MM.1S (cell line): ENCODE measurements at regions not wholly inside any gene's neighbourhood (a gene's known extent, or its start where the extent isn't known, plus 50 kb on each side); places are given as distances from the start of the nearest gene placed in this dataset.

Experiments used
- DNase-seq: peaks from one replicate; pipeline ENCODE4 v3.0.0-alpha.2; 2015
- H2AFZ ChIP-seq: fragments of 300-600 bp; sonication (generic); 2 replicates; pipeline ENCODE4 v1.6.0; 2016; ENCODE audit warnings: antibody characterized with exemption, low read length
- H3F3A ChIP-seq: fragments of 300-600 bp; sonication (generic); 2 replicates; pipeline ENCODE4 v1.6.1; 2016; ENCODE audit warnings: mild to moderate bottlenecking, antibody characterized with exemption, low read length, moderate library complexity, mixed read lengths; ENCODE audit not compliant: insufficient read depth
- H3K27ac ChIP-seq: fragments of 300-600 bp; sonication (generic); 2 replicates; pipeline ENCODE4 v1.5.1; 2016; ENCODE audit warnings: mild to moderate bottlenecking, low read length
- H3K27me3 ChIP-seq: fragments of 300-600 bp; sonication (generic); replicated peaks from 2 replicates; pipeline ENCODE4 v1.6.0; 2016; ENCODE audit warnings: low read length; ENCODE audit not compliant: insufficient read depth
- H3K36me3 ChIP-seq: fragments of 300-600 bp; sonication (generic); replicated peaks from 2 replicates; pipeline ENCODE4 v1.6.1; 2016; ENCODE audit warnings: mild to moderate bottlenecking, low read length, mixed read lengths; ENCODE audit not compliant: insufficient read depth
- H3K4me1 ChIP-seq: fragments of 300-600 bp; sonication (generic); 2 replicates; pipeline ENCODE4 v1.6.1; 2016; ENCODE audit warnings: low read length, mixed read lengths
- H3K4me2 ChIP-seq: fragments of 300-600 bp; sonication (generic); 2 replicates; pipeline ENCODE4 v1.6.0; 2016; ENCODE audit warnings: low read depth, low read length
- H3K4me3 ChIP-seq: fragments of 300-600 bp; sonication (generic); 2 replicates; pipeline ENCODE4 v1.5.1; 2016; ENCODE audit warnings: low read length, mixed read lengths
- H3K79me2 ChIP-seq: fragments of 300-600 bp; sonication (generic); 2 replicates; pipeline ENCODE4 v1.6.1; 2016; ENCODE audit warnings: mixed run types, low read length, mixed read lengths
- H3K9ac ChIP-seq: fragments of 300-600 bp; sonication (generic); 2 replicates; pipeline ENCODE4 v1.6.1; 2016; ENCODE audit warnings: low read length, mixed read lengths
- H3K9me2 ChIP-seq: fragments of 300-600 bp; sonication (generic); replicated peaks from 2 replicates; pipeline ENCODE4 v1.6.1; 2016; ENCODE audit warnings: mild to moderate bottlenecking, low read length, mixed read lengths; ENCODE audit not compliant: insufficient read depth
- H3K9me3 ChIP-seq: fragments of 300-600 bp; sonication (generic); replicated peaks from 2 replicates; pipeline ENCODE4 v1.6.1; 2016; ENCODE audit warnings: mild to moderate bottlenecking, low read length, mixed read lengths; ENCODE audit not compliant: insufficient read depth
- H4K20me1 ChIP-seq: fragments of 300-600 bp; sonication (generic); 2 replicates; pipeline ENCODE4 v1.6.1; 2016; ENCODE audit warnings: mild to moderate bottlenecking, low read length, moderate library complexity, mixed read lengths; ENCODE audit not compliant: insufficient read depth
- EZH2 ChIP-seq: fragments of 300-600 bp; sonication (generic); optimal IDR thresholded peaks from 2 replicates; pipeline ENCODE3; 2017; ENCODE audit warnings: low read depth, mild to moderate bottlenecking, antibody characterized with exemption, low read length, mixed read lengths
- EZH2phosphoT487 ChIP-seq: fragments of 300-600 bp; sonication (generic); IDR thresholded peaks from 2 replicates; pipeline ENCODE4 v1.6.1; 2018; ENCODE audit warnings: antibody characterized with exemption, low read length
- TF ChIP-seq, protein P1 (sequence below): fragments of 300-600 bp; sonication (generic); IDR thresholded peaks from 2 replicates; pipeline ENCODE4 v1.5.1; 2016; ENCODE audit warnings: antibody characterized with exemption, low read length, mixed read lengths

DNA sequence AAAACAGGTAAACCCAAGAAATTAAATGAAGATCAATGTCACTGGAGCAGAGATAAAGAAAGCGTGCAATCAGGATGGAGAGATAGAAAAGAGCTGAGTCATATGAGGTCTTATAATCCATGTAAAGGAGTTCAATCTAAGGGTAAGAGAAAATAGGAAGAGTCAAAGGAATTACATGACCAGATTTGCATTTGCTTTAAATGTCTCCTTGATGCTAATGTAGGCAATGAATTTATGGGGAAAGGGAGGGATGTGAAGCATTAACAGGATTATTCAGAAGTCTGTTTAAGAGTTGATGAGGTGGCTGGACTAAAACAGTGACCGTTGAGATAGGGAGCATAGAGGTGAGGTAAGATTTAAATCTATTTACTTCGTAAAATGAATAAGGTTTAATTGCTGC is 623.1 kb downstream of the MBD2 start:
- no peaks in the 10 kb centered on the region for H3K36me3 ChIP-seq
- no peak for DNase-seq

GRCh38 chr18:53586923-53587322 is 637.5 kb downstream of the MBD2 start:
- no peaks in the 10 kb centered on the region for H3K9me2 ChIP-seq
- no peaks in the 10 kb centered on the region for H3K27me3 ChIP-seq
- H4K20me1 ChIP-seq: no peaks in the 10 kb centered on the region
- H3K4me2 ChIP-seq: peak overlapping the region; percentile 42; the same call in 1 of the 2 replicates
- H3K79me2 ChIP-seq: no peaks in the 10 kb centered on the region
- 0 out of 2 replicates have a peak overlapping the region, but pooled peaks have one; percentile 16 for H2AFZ ChIP-seq
- H3K9me3 ChIP-seq: no peaks in the 10 kb centered on the region
- H3K4me1 ChIP-seq: peaks cover 6% of the 10 kb centered on the region
- no peak overlapping the region for H3K9ac ChIP-seq
- no peak overlapping the region for H3K4me3 ChIP-seq
- peak; percentile 35 for DNase-seq
- no peak overlapping the region for H3K27ac ChIP-seq
- H3F3A ChIP-seq: peaks cover 8% of the 10 kb centered on the region; the same call in 1 of the 2 replicates
- H3K36me3 ChIP-seq: no peaks in the 10 kb centered on the region
- TF ChIP-seq, protein P1, sequence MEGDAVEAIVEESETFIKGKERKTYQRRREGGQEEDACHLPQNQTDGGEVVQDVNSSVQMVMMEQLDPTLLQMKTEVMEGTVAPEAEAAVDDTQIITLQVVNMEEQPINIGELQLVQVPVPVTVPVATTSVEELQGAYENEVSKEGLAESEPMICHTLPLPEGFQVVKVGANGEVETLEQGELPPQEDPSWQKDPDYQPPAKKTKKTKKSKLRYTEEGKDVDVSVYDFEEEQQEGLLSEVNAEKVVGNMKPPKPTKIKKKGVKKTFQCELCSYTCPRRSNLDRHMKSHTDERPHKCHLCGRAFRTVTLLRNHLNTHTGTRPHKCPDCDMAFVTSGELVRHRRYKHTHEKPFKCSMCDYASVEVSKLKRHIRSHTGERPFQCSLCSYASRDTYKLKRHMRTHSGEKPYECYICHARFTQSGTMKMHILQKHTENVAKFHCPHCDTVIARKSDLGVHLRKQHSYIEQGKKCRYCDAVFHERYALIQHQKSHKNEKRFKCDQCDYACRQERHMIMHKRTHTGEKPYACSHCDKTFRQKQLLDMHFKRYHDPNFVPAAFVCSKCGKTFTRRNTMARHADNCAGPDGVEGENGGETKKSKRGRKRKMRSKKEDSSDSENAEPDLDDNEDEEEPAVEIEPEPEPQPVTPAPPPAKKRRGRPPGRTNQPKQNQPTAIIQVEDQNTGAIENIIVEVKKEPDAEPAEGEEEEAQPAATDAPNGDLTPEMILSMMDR: no peak
- TF ChIP-seq EZH2 (no peak), EZH2phosphoT487 (no peak)

More for the DNA sequence above, 623.1 kb downstream of the MBD2 start:
- Histone ChIP-seq H3F3A (no peaks in the 10 kb centered on the region), H3K4me3 (no peak overlapping the region), H3K27me3 (no peaks in the 10 kb centered on the region), H3K9ac (no peak overlapping the region), H3K9me2 (no peaks in the 10 kb centered on the region), H3K27ac (no peak overlapping the region), H3K9me3 (no peaks in the 10 kb centered on the region), H4K20me1 (no peaks in the 10 kb centered on the region), H3K4me1 (no peaks in the 10 kb centered on the region), H3K4me2 (no peak overlapping the region), H2AFZ (no peak overlapping the region), H3K79me2 (no peaks in the 10 kb centered on the region)
- TF ChIP-seq EZH2: no peak
- TF ChIP-seq EZH2phosphoT487: no peak
- TF ChIP-seq, protein P1: no peak
